SK-N-SH (cell line): ENCODE measurements at regions not wholly inside any gene's neighbourhood (a gene's known extent, or its start where the extent isn't known, plus 50 kb on each side); places are given as distances from the start of the nearest gene placed in this dataset.

ENCODE experiments used
- CTCF ChIA-PET: fragments of 300-600, 350-600 bp; formaldehyde crosslinking; extraction: SDS; loops from one replicate; lab custom pipeline; 2021; lab: Yijun Ruan, JAX
- POLR2A ChIA-PET: fragments of 350-600 bp; sonication (Branson Sonifier 250); formaldehyde crosslinking; extraction: SDS; loops from one replicate; lab custom pipeline; 2020; ENCODE audit warnings: antibody characterized with exemption, inconsistent platforms; lab: Yijun Ruan, JAX
- DNase-seq: peaks from one replicate; pipeline ENCODE4 v3.0.0; 2012
- H2AFZ ChIP-seq: fragments of 200-600 bp; sonication (generic); 2 replicates; pipeline ENCODE4 v1.8.1; 2016; ENCODE audit warnings: antibody characterized with exemption, mild to moderate bottlenecking, low read depth
- H3F3A ChIP-seq: fragments of 200-600 bp; sonication (generic); replicated peaks from 2 replicates; pipeline ENCODE3; 2016; ENCODE audit warnings: antibody characterized with exemption, mild to moderate bottlenecking; ENCODE audit not compliant: insufficient read depth
- H3K27ac ChIP-seq, 2 experiments: fragments of 200-500 bp in 1 of 2; fragments of 200-600 bp in 1 of 2; sonication (Bioruptor generic) in 1 of 2; sonication (generic), shearing (Covaris generic) in 1 of 2; 2 replicates each; pipeline versions ENCODE4 v1.5.1 to v1.6.1; 2014 to 2016; ENCODE audit warnings: low read depth in 2 of 2, inconsistent platforms in 1 of 2, low read length in 1 of 2, mild to moderate bottlenecking in 1 of 2, mixed read lengths in 1 of 2
- H3K27me3 ChIP-seq: fragments of 200-600 bp; sonication (generic), shearing (Covaris generic); 2 replicates; pipeline ENCODE4 v1.6.1; 2016; ENCODE audit warnings: mixed run types; ENCODE audit not compliant: insufficient read depth
- H3K36me3 ChIP-seq, 2 experiments: fragments of 200-500 bp in 1 of 2; fragments of 200-600 bp in 1 of 2; sonication (Bioruptor generic) in 1 of 2; sonication (generic) in 1 of 2; replicated peaks in 1 of 2; 2 replicates each; pipeline versions ENCODE3 to v1.5.1; 2014 to 2016; ENCODE audit warnings: low read length in 1 of 2, mild to moderate bottlenecking in 1 of 2; ENCODE audit not compliant: insufficient read depth in 2 of 2, control insufficient read depth in 1 of 2
- H3K4me1 ChIP-seq, 2 experiments: fragments of 200-500 bp in 1 of 2; fragments of 200-600 bp in 1 of 2; sonication (Bioruptor generic) in 1 of 2; sonication (generic), shearing (Covaris generic) in 1 of 2; 2 replicates each; pipeline versions ENCODE4 v1.5.1 to v1.6.1; 2014 to 2016; ENCODE audit warnings: low read depth in 1 of 2, low read length in 1 of 2, mixed run types in 1 of 2; ENCODE audit not compliant: insufficient read depth in 2 of 2, control insufficient read depth in 1 of 2
- H3K4me2 ChIP-seq: fragments of 200-600 bp; sonication (generic), shearing (Covaris generic); 2 replicates; pipeline ENCODE4 v1.6.1; 2017; ENCODE audit warnings: mixed run types
- H3K4me3 ChIP-seq, 2 experiments: fragments of 200-500 bp in 1 of 2; fragments of 200-600 bp in 1 of 2; sonication (Bioruptor generic) in 1 of 2; sonication (generic), shearing (Covaris generic) in 1 of 2; 2 replicates each; pipeline versions ENCODE4 v1.5.1 to v1.8.1; 2014 to 2016; ENCODE audit warnings: low read depth in 2 of 2, inconsistent platforms in 1 of 2, low read length in 1 of 2, mild to moderate bottlenecking in 1 of 2, mixed read lengths in 1 of 2, moderate library complexity in 1 of 2
- H3K79me2 ChIP-seq: fragments of 200-600 bp; sonication (generic); 2 replicates; pipeline ENCODE4 v1.8.1; 2017; ENCODE audit warnings: mild to moderate bottlenecking; ENCODE audit not compliant: insufficient read depth
- H3K9ac ChIP-seq: fragments of 200-600 bp; sonication (generic); 2 replicates; pipeline ENCODE4 v1.6.1; 2017; ENCODE audit warnings: mixed run types
- H3K9me2 ChIP-seq: fragments of 200-600 bp; sonication (generic); 2 replicates; pipeline ENCODE4 v1.6.1; 2017; ENCODE audit warnings: mixed run types
- H3K9me3 ChIP-seq: fragments of 200-600 bp; sonication (generic); 2 replicates; pipeline ENCODE4 v1.6.1; 2017; ENCODE audit warnings: mixed run types, mild to moderate bottlenecking, moderate library complexity
- H4K20me1 ChIP-seq: fragments of 200-600 bp; sonication (generic); 2 replicates; pipeline ENCODE4 v1.6.1; 2017; ENCODE audit warnings: mild to moderate bottlenecking, mixed run types; ENCODE audit not compliant: insufficient read depth
- CHD2 ChIP-seq: fragments of 150-350 bp; IDR thresholded peaks from 2 replicates; pipeline ENCODE4 v1.6.1; 2018; ENCODE audit warnings: low read length; ENCODE audit not compliant: partially characterized antibody
- EP300 ChIP-seq, 2 experiments: IDR thresholded peaks; 2 replicates each; pipeline versions ENCODE4 v1.4.0 to v1.6.1; 2012; ENCODE audit warnings: borderline replicate concordance in 1 of 2, low read depth in 1 of 2, low read length in 1 of 2
- EZH2phosphoT487 ChIP-seq: fragments of 200-600 bp; sonication (generic); IDR thresholded peaks from 2 replicates; pipeline ENCODE4 v1.6.1; 2017; ENCODE audit warnings: low read depth, mixed run types, mild to moderate bottlenecking, antibody characterized with exemption, moderate library complexity, borderline replicate concordance
- FOSL2 ChIP-seq: IDR thresholded peaks from 2 replicates; pipeline ENCODE4 v1.4.0; 2012; ENCODE audit warnings: low read depth, mild to moderate bottlenecking, moderate library complexity, borderline replicate concordance
- FOXM1 ChIP-seq: IDR thresholded peaks from 2 replicates; pipeline ENCODE4 v1.4.0; 2012; ENCODE audit warnings: low read depth, mild to moderate bottlenecking
- GABPA ChIP-seq: IDR thresholded peaks from 2 replicates; pipeline ENCODE4 v1.4.0; 2012; ENCODE audit warnings: low read depth, mild to moderate bottlenecking
- GATA2 ChIP-seq: sonication (generic); formaldehyde crosslinking; IDR thresholded peaks from 2 replicates; pipeline ENCODE4 v1.5.0; 2020; ENCODE audit warnings: mild to moderate bottlenecking, missing genetic modification reagents
- IRF3 ChIP-seq: fragments of 150-350 bp; IDR thresholded peaks from 2 replicates; pipeline ENCODE4 v1.6.1; 2016; ENCODE audit warnings: mild to moderate bottlenecking, low read depth, low read length
- MAX ChIP-seq: IDR thresholded peaks from 2 replicates; pipeline ENCODE4 v1.4.0; 2012; ENCODE audit warnings: low read depth
- MEF2A ChIP-seq: IDR thresholded peaks from 2 replicates; pipeline ENCODE4 v1.4.0; 2012; ENCODE audit warnings: low read depth, borderline replicate concordance
- RAD21 ChIP-seq: IDR thresholded peaks from 2 replicates; pipeline ENCODE4 v1.6.1; 2012; ENCODE audit warnings: mild to moderate bottlenecking, low read length
- RCOR1 ChIP-seq: fragments of 150-350 bp; IDR thresholded peaks from 2 replicates; pipeline ENCODE4 v1.6.1; 2017; ENCODE audit warnings: antibody characterized with exemption, low read length
- REST ChIP-seq: IDR thresholded peaks from 2 replicates; pipeline ENCODE4 v1.6.1; 2012; ENCODE audit warnings: mild to moderate bottlenecking, low read depth, low read length, moderate library complexity
- RFX5 ChIP-seq: IDR thresholded peaks from 2 replicates; pipeline ENCODE4 v1.6.1; 2012; ENCODE audit warnings: mild to moderate bottlenecking, improper control_type of control experiment, low read length
- SIN3A ChIP-seq: IDR thresholded peaks from 2 replicates; pipeline ENCODE4 v1.6.1; 2012; ENCODE audit warnings: low read depth, mild to moderate bottlenecking, low read length, moderate library complexity, borderline replicate concordance
- TAF1 ChIP-seq: IDR thresholded peaks from 2 replicates; pipeline ENCODE4 v1.6.1; 2012; ENCODE audit warnings: low read depth, mild to moderate bottlenecking, low read length, moderate library complexity, borderline replicate concordance
- TCF12 ChIP-seq: IDR thresholded peaks from 2 replicates; pipeline ENCODE4 v1.4.0; 2012
- TEAD4 ChIP-seq: IDR thresholded peaks from 2 replicates; pipeline ENCODE4 v1.4.0; 2012; ENCODE audit warnings: mild to moderate bottlenecking, borderline replicate concordance; ENCODE audit not compliant: insufficient read depth
- USF2 ChIP-seq: fragments of 150-350 bp; IDR thresholded peaks from 2 replicates; pipeline ENCODE4 v1.6.1; 2017; ENCODE audit warnings: antibody characterized with exemption, low read length, low read depth, borderline replicate concordance
- YY1 ChIP-seq: IDR thresholded peaks from 2 replicates; pipeline ENCODE4 v1.4.0; 2012; ENCODE audit warnings: low read depth, mild to moderate bottlenecking
- WGBS: methylation state at CpG from one replicate; pipeline ENCODE4 v1.1.6; 2017; ENCODE audit warnings: low lambda C conversion rate; 5-methylcytosine and 5-hydroxymethylcytosine counted together

- POLR2A ChIA-PET: no interaction called here
- Histone ChIP-seq H3K9me2 (no peaks in the 10 kb centered on the region), H4K20me1 (no peaks in the 10 kb centered on the region), H3K4me2 (no peak overlapping the region), H2AFZ (no peak overlapping the region), H3K4me3 (no peak overlapping the region), H3K9ac (no peak overlapping the region), H3K4me1 (no peaks in the 10 kb centered on the region), H3K27me3 (no peaks in the 10 kb centered on the region), H3K36me3 (no peaks in the 10 kb centered on the region), H3K79me2 (no peaks in the 10 kb centered on the region), H3K9me3 (no peaks in the 10 kb centered on the region), H3K27ac (no peak overlapping the region), H3F3A (no peaks in the 10 kb centered on the region)
- CTCF ChIA-PET: interaction anchor here (0.7 kb wide), 1 partner anchor 17 kb away, joined by 3 read pairs; no protein-coding TSS in a partner anchor
- TF ChIP-seq FOSL2 (no peak), RFX5 (no peak), TCF12 (no peak), RCOR1 (no peak), CHD2 (no peak), FOXM1 (no peak), REST (no peak), TAF1 (no peak), RAD21 (no peak), GABPA (no peak), YY1 (no peak), MEF2A (no peak)
- no peak for DNase-seq
- 97% methylated on average over 3 of the region's 3 CpGs for WGBS
These were observed 140.9 kb upstream of the CDIN1 start for GRCh38 chr15:36438499-36438898.

GRCh38 chr15:36447373-36447772 lies 132.1 kb upstream of the CDIN1 start:
- Histone ChIP-seq H3K9me2 (no peaks in the 10 kb centered on the region; the same call in 1 of the 2 replicates), H3K9ac (no peak overlapping the region), H3K27me3 (no peaks in the 10 kb centered on the region), H3K9me3 (no peaks in the 10 kb centered on the region), H2AFZ (no peak overlapping the region), H3K27ac (no peak overlapping the region), H3K79me2 (no peaks in the 10 kb centered on the region), H3K4me2 (no peak overlapping the region), H3K4me1 (no peaks in the 10 kb centered on the region; a peak in 1 of 4 replicates), H3F3A (no peaks in the 10 kb centered on the region), H3K4me3 (no peak overlapping the region), H4K20me1 (no peaks in the 10 kb centered on the region), H3K36me3 (no peaks in the 10 kb centered on the region)
- DNase-seq: no peak
- TF ChIP-seq RCOR1 (no peak), TAF1 (no peak), CHD2 (no peak), SIN3A (no peak), FOXM1 (no peak), IRF3 (no peak), MAX (no peak), RFX5 (no peak), USF2 (no peak), GATA2 (CRISPR knock-in tag) (no peak), EZH2phosphoT487 (no peak), EP300 (IDR thresholded peaks at IDR 0.05; ENCODE audit: borderline replicate concordance in 1 of 2, low read depth in 1 of 2, low read length in 1 of 2) (no peak), TCF12 (no peak), TEAD4 (no peak)
- 100% methylated on average over 2 of the region's 2 CpGs for WGBS
- POLR2A ChIA-PET: no interaction called here
- CTCF ChIA-PET: no interaction called here
